ENCODE measurements at regions not wholly inside any gene's neighbourhood (a gene's known extent, or its start where the extent isn't known, plus 50 kb on each side); places are given as distances from the start of the nearest gene placed in this dataset.

DNA sequence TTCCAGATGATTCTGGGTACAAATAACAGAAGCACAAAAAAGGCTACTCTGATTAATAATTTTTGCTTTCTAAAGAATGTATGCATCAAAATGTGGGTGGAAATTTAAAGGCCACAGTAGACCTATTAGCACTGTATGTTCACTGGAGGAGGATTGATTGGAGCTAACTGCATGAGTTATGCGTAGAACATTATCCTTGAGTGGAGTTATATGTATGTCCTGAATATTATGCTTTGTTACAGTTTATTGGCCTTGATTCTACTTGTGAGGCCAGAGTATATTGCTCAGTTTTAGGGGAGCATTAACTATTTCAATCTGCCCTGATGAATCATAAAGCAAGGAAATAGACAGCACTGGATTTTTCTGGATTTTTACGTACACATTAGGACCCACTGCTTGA lies 87.9 kb downstream of the CDCA7 start:
- TF ChIP-seq TAF1 (IDR thresholded peaks at IDR 0.05; ENCODE audit: low read depth): no peak
- TF ChIP-seq, protein P1, sequence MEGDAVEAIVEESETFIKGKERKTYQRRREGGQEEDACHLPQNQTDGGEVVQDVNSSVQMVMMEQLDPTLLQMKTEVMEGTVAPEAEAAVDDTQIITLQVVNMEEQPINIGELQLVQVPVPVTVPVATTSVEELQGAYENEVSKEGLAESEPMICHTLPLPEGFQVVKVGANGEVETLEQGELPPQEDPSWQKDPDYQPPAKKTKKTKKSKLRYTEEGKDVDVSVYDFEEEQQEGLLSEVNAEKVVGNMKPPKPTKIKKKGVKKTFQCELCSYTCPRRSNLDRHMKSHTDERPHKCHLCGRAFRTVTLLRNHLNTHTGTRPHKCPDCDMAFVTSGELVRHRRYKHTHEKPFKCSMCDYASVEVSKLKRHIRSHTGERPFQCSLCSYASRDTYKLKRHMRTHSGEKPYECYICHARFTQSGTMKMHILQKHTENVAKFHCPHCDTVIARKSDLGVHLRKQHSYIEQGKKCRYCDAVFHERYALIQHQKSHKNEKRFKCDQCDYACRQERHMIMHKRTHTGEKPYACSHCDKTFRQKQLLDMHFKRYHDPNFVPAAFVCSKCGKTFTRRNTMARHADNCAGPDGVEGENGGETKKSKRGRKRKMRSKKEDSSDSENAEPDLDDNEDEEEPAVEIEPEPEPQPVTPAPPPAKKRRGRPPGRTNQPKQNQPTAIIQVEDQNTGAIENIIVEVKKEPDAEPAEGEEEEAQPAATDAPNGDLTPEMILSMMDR (IDR thresholded peaks at IDR 0.05; ENCODE audit: poor library complexity, severe bottlenecking): no peak
- no peak for TF ChIP-seq EZH2 (IDR thresholded peaks at IDR 0.05; ENCODE audit: borderline replicate concordance, insufficient read depth, low read length, poor library complexity, severe bottlenecking)
- no peak for TF ChIP-seq RAD21 (conservative IDR thresholded peaks at IDR 0.05)
- TF ChIP-seq POLR2AphosphoS5 (IDR thresholded peaks at IDR 0.05): no peak
- TF ChIP-seq EP300 (conservative IDR thresholded peaks at IDR 0.05; ENCODE audit: poor library complexity, severe bottlenecking): no peak

Measured in neural cell (in vitro differentiated cells).